ENCODE measurements at regions not wholly inside any gene's neighbourhood (a gene's known extent, or its start where the extent isn't known, plus 50 kb on each side); places are given as distances from the start of the nearest gene placed in this dataset.
"Not testable (repeated sequence)": the region's sequence is repeated elsewhere in the genome, so short reads cannot be mapped to it uniquely, and the experiment has no call there.

- no peak for DNase-seq (ENCODE audit: low read depth in 3 of 3, low spot score in 2 of 3)
Measured at GRCh38 chr20:58044931-58045555, 183.4 kb downstream of the ANKRD60 start.

GRCh38 chr20:58044286-58044685, 184.2 kb downstream of the ANKRD60 start:
- DNase-seq (ENCODE audit: low read depth in 3 of 3, low spot score in 2 of 3): no peak

GRCh38 chr20:58043236-58044140, 185.0 kb downstream of the ANKRD60 start:
- DNase-seq (ENCODE audit: low read depth in 3 of 3, low spot score in 2 of 3): no peak

GRCh38 chr20:58042591-58042990, 185.9 kb downstream of the ANKRD60 start:
- no peak for DNase-seq (ENCODE audit: low read depth in 3 of 3, low spot score in 2 of 3)

- no peak for DNase-seq (ENCODE audit: low read depth in 3 of 3, low spot score in 2 of 3)
Measured at GRCh38 chr20:58040447-58041290, 187.8 kb downstream of the ANKRD60 start.

GRCh38 chr20:58039274-58040092, 189.0 kb downstream of the ANKRD60 start:
- DNase-seq (ENCODE audit: low read depth in 3 of 3, low spot score in 2 of 3): no peak

GRCh38 chr20:58038123-58038654, 190.3 kb downstream of the ANKRD60 start:
- no peak for DNase-seq (ENCODE audit: low read depth in 3 of 3, low spot score in 2 of 3)

- DNase-seq (ENCODE audit: low read depth in 3 of 3, low spot score in 2 of 3): no peak
Measured at GRCh38 chr20:58037631-58038030, 190.8 kb downstream of the ANKRD60 start.

- no peak for DNase-seq (ENCODE audit: low read depth in 3 of 3, low spot score in 2 of 3)
Measured at GRCh38 chr20:58033026-58033536, 195.4 kb downstream of the ANKRD60 start.

- no peak for DNase-seq (ENCODE audit: low read depth in 3 of 3, low spot score in 2 of 3)
Measured at GRCh38 chr20:58032599-58032998, 195.9 kb downstream of the ANKRD60 start.

GRCh38 chr20:58031350-58031749, 197.1 kb downstream of the ANKRD60 start:
- not testable (repeated sequence) for DNase-seq (ENCODE audit: low read depth in 3 of 3, low spot score in 2 of 3)

- no peak for DNase-seq (ENCODE audit: low read depth in 3 of 3, low spot score in 2 of 3)
Measured at GRCh38 chr20:58028123-58028522, 200.3 kb downstream of the ANKRD60 start.

- DNase-seq (ENCODE audit: low read depth in 3 of 3, low spot score in 2 of 3): no peak
Measured at GRCh38 chr20:58026361-58026760, 202.1 kb downstream of the ANKRD60 start.

- DNase-seq (ENCODE audit: low read depth in 3 of 3, low spot score in 2 of 3): no peak
Measured at GRCh38 chr20:58025233-58025632, 203.2 kb downstream of the ANKRD60 start.

GRCh38 chr20:58024241-58024721, 204.2 kb downstream of the ANKRD60 start:
- no peak for DNase-seq (ENCODE audit: low read depth in 3 of 3, low spot score in 2 of 3)

GRCh38 chr20:58023781-58024180, 204.7 kb downstream of the ANKRD60 start:
- DNase-seq (ENCODE audit: low read depth in 3 of 3, low spot score in 2 of 3): no peak

- DNase-seq (ENCODE audit: low read depth in 3 of 3, low spot score in 2 of 3): no peak
Measured at GRCh38 chr20:58023346-58023745, 205.1 kb downstream of the ANKRD60 start.

GRCh38 chr20:58022711-58023110, 205.7 kb downstream of the ANKRD60 start:
- no peak for DNase-seq (ENCODE audit: low read depth in 3 of 3, low spot score in 2 of 3)

GRCh38 chr20:58021481-58021880, 207.0 kb downstream of the ANKRD60 start:
- DNase-seq (ENCODE audit: low read depth in 3 of 3, low spot score in 2 of 3): no peak
